GM08714 (cell line): ENCODE measurements at regions not wholly inside any gene's neighbourhood (a gene's known extent, or its start where the extent isn't known, plus 50 kb on each side); places are given as distances from the start of the nearest gene placed in this dataset.
"Not testable (repeated sequence)": the region's sequence is repeated elsewhere in the genome, so short reads cannot be mapped to it uniquely, and the experiment has no call there.

Experiments used
- H3K4me3 ChIP-seq: fragments of 200-500 bp; sonication (Bioruptor generic); 2 replicates; pipeline ENCODE4 v1.5.1; 2014; ENCODE audit warnings: mild to moderate bottlenecking, low read length, inconsistent platforms
- ZNF274 ChIP-seq: IDR thresholded peaks from 2 replicates; pipeline ENCODE4 v1.6.1; 2012; ENCODE audit warnings: mild to moderate bottlenecking, low read depth, low read length

GRCh38 chr2:145555360-145555759 is 1035.4 kb upstream of the ZEB2 start:
- no peak for TF ChIP-seq ZNF274
- H3K4me3 ChIP-seq = no peak overlapping the region

DNA sequence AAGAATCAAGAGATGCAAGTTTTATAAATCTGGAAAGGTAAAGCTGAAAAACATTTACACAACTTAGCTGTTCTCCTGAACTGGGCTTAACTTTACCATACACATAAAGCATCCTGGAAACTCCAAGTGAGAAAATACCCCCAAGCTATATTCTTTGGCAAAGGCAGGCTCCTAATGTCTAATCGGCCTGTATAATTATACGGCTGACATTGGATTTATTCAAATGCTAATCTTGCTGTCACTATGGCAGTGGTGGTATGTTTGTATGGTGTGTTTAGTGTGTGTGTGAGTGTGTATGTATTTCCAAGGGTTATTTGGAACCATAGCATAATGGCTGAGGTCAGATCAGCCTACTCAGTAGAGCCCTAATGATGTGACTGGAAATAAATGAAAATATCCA is 1031.8 kb upstream of the ZEB2 start:
- no peak overlapping the region for H3K4me3 ChIP-seq
- no peak for TF ChIP-seq ZNF274

- H3K4me3 ChIP-seq = no peak overlapping the region
- TF ChIP-seq ZNF274 = no peak
Observed at GRCh38 chr2:145548479-145548878, 1028.6 kb upstream of the ZEB2 start.

- no peak for TF ChIP-seq ZNF274
Observed at GRCh38 chr2:145547620-145548019, 1027.7 kb upstream of the ZEB2 start.

DNA sequence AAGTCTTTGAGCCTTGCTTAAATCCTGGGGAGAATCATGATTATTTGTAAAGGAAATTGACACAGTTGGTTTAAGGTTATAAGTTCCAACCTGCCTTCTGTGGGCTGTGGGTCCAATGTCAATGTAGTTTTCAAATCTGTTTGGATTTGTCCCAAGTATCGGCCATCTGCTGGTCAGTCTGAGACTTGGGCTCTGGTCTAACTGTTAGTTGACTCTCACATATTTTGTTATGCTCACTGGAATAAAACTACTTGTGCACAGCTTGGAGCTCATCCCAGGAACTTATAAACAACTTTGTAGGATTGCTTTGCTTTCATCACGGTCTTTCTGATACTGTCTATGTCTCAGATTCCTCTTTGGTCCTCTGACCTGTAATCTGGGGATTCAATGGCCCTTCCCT is 1026.2 kb upstream of the ZEB2 start:
- TF ChIP-seq ZNF274 = no peak
- no peak overlapping the region for H3K4me3 ChIP-seq

More at GRCh38 chr2:145547620-145548019, 1027.7 kb upstream of the ZEB2 start:
- no peak overlapping the region for H3K4me3 ChIP-seq

- no peak overlapping the region for H3K4me3 ChIP-seq
- TF ChIP-seq ZNF274 = no peak
Observed at GRCh38 chr2:145543856-145544255, 1023.9 kb upstream of the ZEB2 start.

GRCh38 chr2:145543155-145543554 is 1023.2 kb upstream of the ZEB2 start:
- no peak for TF ChIP-seq ZNF274

GRCh38 chr2:145541028-145541427 is 1021.1 kb upstream of the ZEB2 start:
- no peak overlapping the region for H3K4me3 ChIP-seq
- TF ChIP-seq ZNF274 = no peak

More at GRCh38 chr2:145543155-145543554, 1023.2 kb upstream of the ZEB2 start:
- no peak overlapping the region for H3K4me3 ChIP-seq

GRCh38 chr2:145538661-145539350 is 1018.9 kb upstream of the ZEB2 start:
- TF ChIP-seq ZNF274 = no peak
- H3K4me3 ChIP-seq = no peak overlapping the region

- H3K4me3 ChIP-seq = no peak overlapping the region
- no peak for TF ChIP-seq ZNF274
Observed at GRCh38 chr2:145530653-145531052, 1010.7 kb upstream of the ZEB2 start.

DNA sequence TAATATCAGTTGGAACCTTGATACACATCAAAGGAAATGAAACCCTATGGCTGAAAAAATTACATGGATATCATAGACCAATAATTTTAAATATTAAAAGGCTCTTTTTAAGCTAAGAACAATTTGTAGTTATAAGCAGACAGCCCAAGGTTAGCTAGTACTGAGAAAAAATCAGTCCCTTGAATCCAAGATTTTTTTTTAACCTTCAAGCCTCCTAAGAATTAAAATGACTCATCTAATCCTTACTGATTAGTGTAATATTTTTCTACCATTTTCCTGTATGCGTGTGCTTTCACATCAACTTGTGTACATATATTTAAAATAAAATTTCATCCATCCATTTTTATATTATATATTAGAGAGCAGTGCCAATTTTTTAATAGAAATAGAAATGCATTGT is 1004.9 kb upstream of the ZEB2 start:
- no peak for TF ChIP-seq ZNF274
- no peak overlapping the region for H3K4me3 ChIP-seq

DNA sequence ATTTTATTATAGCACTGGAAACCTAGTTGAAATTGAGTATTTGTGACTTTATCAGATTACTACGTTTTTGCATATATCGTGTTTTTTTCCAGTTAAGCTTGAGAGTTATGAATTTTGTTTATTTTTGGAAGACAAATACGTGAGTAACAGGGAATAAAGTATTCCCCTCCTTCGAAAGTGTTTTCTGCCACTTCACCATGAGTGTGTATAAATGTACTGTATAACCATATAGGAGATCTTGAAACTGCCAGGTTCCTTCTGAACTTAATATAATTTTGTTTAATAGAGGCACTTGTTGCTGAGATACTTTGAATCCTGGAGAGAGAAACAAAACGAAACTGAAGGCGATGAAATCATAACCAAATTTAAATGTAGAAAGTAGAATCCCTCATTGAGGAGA is 1004.4 kb upstream of the ZEB2 start:
- no peak overlapping the region for H3K4me3 ChIP-seq
- no peak for TF ChIP-seq ZNF274

- not testable (repeated sequence) for H3K4me3 ChIP-seq
Observed at GRCh38 chr2:145519254-145519653, 999.3 kb upstream of the ZEB2 start.

DNA sequence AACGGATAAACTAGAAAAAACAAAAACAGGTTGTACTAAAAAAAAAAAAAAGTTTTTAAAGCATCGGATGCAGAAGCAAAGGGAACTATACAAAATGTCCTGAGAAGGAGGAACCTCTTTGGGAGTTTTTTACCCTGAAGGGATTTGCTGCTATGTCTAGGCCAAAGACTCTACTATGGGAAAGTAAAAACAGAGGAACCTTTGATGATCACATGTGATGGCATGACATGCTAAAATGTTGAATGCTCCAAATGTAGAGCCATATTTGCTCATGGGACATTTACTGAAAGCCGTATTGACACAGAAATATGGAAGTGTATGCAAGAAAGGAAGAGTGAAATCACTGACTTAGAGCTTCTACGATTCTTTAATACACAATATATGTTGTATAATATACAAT is 992.0 kb upstream of the ZEB2 start:
- H3K4me3 ChIP-seq = no peak overlapping the region
- TF ChIP-seq ZNF274 = no peak

- no peak overlapping the region for H3K4me3 ChIP-seq
- TF ChIP-seq ZNF274 = no peak
Observed at GRCh38 chr2:145503511-145503910, 983.6 kb upstream of the ZEB2 start.

DNA sequence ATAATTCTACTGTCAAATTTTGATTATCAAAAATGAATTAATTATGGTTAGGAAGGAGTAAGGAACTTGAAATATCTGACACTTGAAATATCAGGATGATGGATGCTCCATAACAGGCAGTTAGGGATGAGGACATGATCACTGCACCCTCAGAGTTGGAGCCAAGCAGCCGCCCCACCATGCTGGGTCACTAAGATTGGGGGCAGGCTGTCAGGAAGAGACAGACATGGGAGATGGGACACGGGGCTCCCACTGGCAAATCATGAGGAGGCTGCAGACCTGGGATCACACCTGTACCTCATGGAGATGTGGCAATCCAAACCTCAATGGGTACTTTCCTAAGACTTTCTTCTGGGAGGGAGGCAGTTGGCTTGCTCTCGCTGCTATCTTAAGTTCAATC is 982.0 kb upstream of the ZEB2 start:
- no peak for TF ChIP-seq ZNF274

More for the DNA sequence above, 982.0 kb upstream of the ZEB2 start:
- no peak overlapping the region for H3K4me3 ChIP-seq
